Thyroid gland (tissue), 4 donors: ENCODE measurements at regions not wholly inside any gene's neighbourhood (a gene's known extent, or its start where the extent isn't known, plus 50 kb on each side); places are given as distances from the start of the nearest gene placed in this dataset.

Experiments used
- DNase-seq, 2 donors: peaks; one replicate each; pipeline ENCODE4 v3.0.0-alpha.2; 2019
- H3K27ac ChIP-seq, 3 donors: fragments of 200-600 bp; sonication (generic); 1 replicate in 2 of 3; 2 replicates in 1 of 3; pipeline ENCODE4 v1.5.1; 2016 to 2019; ENCODE audit warnings: mild to moderate bottlenecking in 1 of 3, moderate library complexity in 1 of 3
- H3K27me3 ChIP-seq: fragments of 200-600 bp; sonication (generic); one replicate; pipeline ENCODE4 v1.5.1; 2019
- H3K36me3 ChIP-seq, 2 donors: fragments of 200-600 bp; sonication (generic); one replicate each; pipeline ENCODE4 v1.5.1; 2016 to 2019
- H3K4me1 ChIP-seq, 2 donors: fragments of 200-600 bp; sonication (generic); one replicate each; pipeline ENCODE4 v1.5.1; 2017 to 2019
- H3K4me3 ChIP-seq, 3 donors: fragments of 200-600 bp; sonication (generic); replicated peaks in 1 of 3; 1 replicate in 2 of 3; 2 replicates in 1 of 3; pipeline ENCODE4 v1.5.1; 2016; ENCODE audit warnings: mild to moderate bottlenecking in 1 of 3
- H3K9me3 ChIP-seq: fragments of 200-600 bp; sonication (generic); one replicate; pipeline ENCODE4 v1.5.1; 2017
- POLR2A ChIP-seq, 2 donors: fragments of 450-650 bp; IDR thresholded peaks; one replicate each; pipeline ENCODE4 v1.6.1; 2017; ENCODE audit warnings: antibody characterized with exemption in 2 of 2, mild to moderate bottlenecking in 2 of 2, moderate library complexity in 1 of 2
- WGBS, 2 donors: methylation state at CpG; one replicate each; pipeline ENCODE4 v1.1.5; 2017; 5-methylcytosine and 5-hydroxymethylcytosine counted together
- intact Hi-C: fragments of 100-400 bp; cut with DNase I; formaldehyde crosslinking; loops from one replicate; pipeline ENCODE4 v1.15.1; 2023
- TF ChIP-seq, protein P1 (sequence below), 6 experiments: fragments of 200-600 bp in 3 of 6; fragments of 450-650 bp in 3 of 6; sonication (generic) in 3 of 6; IDR thresholded peaks; one replicate each; pipeline ENCODE4 v1.5.1; 2016 to 2019; ENCODE audit warnings: antibody characterized with exemption in 6 of 6, mild to moderate bottlenecking in 2 of 6, inconsistent platforms in 1 of 6, moderate library complexity in 1 of 6

GRCh38 chr20:39137299-39137698, 175.2 kb downstream of the DHX35 start:
- intact Hi-C loops, result no loop called here
- TF ChIP-seq POLR2A (IDR thresholded peaks at IDR 0.05), result no peak
- TF ChIP-seq, protein P1, sequence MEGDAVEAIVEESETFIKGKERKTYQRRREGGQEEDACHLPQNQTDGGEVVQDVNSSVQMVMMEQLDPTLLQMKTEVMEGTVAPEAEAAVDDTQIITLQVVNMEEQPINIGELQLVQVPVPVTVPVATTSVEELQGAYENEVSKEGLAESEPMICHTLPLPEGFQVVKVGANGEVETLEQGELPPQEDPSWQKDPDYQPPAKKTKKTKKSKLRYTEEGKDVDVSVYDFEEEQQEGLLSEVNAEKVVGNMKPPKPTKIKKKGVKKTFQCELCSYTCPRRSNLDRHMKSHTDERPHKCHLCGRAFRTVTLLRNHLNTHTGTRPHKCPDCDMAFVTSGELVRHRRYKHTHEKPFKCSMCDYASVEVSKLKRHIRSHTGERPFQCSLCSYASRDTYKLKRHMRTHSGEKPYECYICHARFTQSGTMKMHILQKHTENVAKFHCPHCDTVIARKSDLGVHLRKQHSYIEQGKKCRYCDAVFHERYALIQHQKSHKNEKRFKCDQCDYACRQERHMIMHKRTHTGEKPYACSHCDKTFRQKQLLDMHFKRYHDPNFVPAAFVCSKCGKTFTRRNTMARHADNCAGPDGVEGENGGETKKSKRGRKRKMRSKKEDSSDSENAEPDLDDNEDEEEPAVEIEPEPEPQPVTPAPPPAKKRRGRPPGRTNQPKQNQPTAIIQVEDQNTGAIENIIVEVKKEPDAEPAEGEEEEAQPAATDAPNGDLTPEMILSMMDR (IDR thresholded peaks at IDR 0.05), result no peak
- H3K4me3 ChIP-seq, result no peak overlapping the region
- no peak for DNase-seq
- no peaks in the 10 kb centered on the region for H3K36me3 ChIP-seq
- no peaks in the 10 kb centered on the region for H3K27me3 ChIP-seq
- no peaks in the 10 kb centered on the region for H3K4me1 ChIP-seq
- H3K9me3 ChIP-seq, result no peaks in the 10 kb centered on the region
- no peak overlapping the region for H3K27ac ChIP-seq

- H3K27me3 ChIP-seq, result no peaks in the 10 kb centered on the region
- DNase-seq, result no peak
- H3K9me3 ChIP-seq, result no peaks in the 10 kb centered on the region
- no peak overlapping the region for H3K4me3 ChIP-seq
- TF ChIP-seq, protein P1 (IDR thresholded peaks at IDR 0.05), result no peak
- TF ChIP-seq POLR2A (IDR thresholded peaks at IDR 0.05), result no peak
- H3K4me1 ChIP-seq, result no peaks in the 10 kb centered on the region
- H3K27ac ChIP-seq, result no peak overlapping the region
- WGBS, 2 donors, result 17 to 34% methylated on average over 6 of the region's 6 CpGs
- no peaks in the 10 kb centered on the region for H3K36me3 ChIP-seq
- intact Hi-C loops, result no loop called here
Measured at GRCh38 chr20:39136798-39137197, 174.7 kb downstream of the DHX35 start.

DNA sequence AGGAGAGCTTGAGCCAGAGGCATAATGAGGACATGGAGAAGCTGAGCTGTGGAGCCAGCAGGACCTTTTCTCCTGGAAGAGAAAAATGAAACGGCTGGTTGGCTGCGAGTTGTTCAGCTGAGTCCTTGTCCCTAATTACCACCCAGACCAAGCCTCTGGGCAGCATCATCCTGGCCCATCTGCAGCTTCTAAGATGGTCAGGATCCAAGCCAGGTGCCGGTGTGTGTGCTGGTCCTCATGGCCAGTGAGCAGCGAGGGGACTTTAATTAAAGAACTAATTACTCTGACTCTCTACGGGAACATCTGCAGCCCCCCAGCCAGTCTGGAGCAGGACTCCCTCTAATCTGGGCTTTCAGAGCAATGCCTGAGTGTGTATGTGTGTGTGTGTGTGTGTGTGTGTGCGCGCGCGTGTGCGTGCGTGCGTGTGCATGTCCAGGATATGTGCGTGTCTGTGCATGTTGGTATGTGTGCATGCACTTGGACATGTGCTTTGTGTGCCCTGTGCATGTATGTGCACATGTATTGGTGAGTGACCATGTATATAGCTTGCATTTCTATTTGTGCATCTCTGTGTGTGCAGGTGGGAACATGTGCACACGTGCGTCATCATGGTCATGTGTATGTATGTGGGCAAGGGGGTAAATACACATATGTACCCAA, 173.9 kb downstream of the DHX35 start:
- no peaks in the 10 kb centered on the region for H3K9me3 ChIP-seq
- H3K4me3 ChIP-seq, result no peak overlapping the region
- H3K4me1 ChIP-seq, result no peaks in the 10 kb centered on the region
- DNase-seq, result no peak
- no peak for TF ChIP-seq POLR2A (IDR thresholded peaks at IDR 0.05)
- TF ChIP-seq, protein P1 (IDR thresholded peaks at IDR 0.05), result no peak
- H3K36me3 ChIP-seq, result no peaks in the 10 kb centered on the region
- no peaks in the 10 kb centered on the region for H3K27me3 ChIP-seq
- H3K27ac ChIP-seq, result no peak overlapping the region
- 82 to 87% methylated on average over 13 to 15 of the region's 15 CpGs for WGBS, 2 donors
- intact Hi-C loops, result no loop called here

GRCh38 chr20:39133201-39133600, 171.1 kb downstream of the DHX35 start:
- no peaks in the 10 kb centered on the region for H3K9me3 ChIP-seq
- no peak for DNase-seq
- WGBS, 2 donors, result 93 to 95% methylated on average over 4 of the region's 4 CpGs
- no peak overlapping the region for H3K4me3 ChIP-seq
- TF ChIP-seq, protein P1 (IDR thresholded peaks at IDR 0.05), result no peak
- no peak for TF ChIP-seq POLR2A (IDR thresholded peaks at IDR 0.05)
- no peak overlapping the region for H3K27ac ChIP-seq
- H3K4me1 ChIP-seq, result no peaks in the 10 kb centered on the region
- H3K36me3 ChIP-seq, result no peaks in the 10 kb centered on the region
- H3K27me3 ChIP-seq, result no peaks in the 10 kb centered on the region
- intact Hi-C loops, result no loop called here

GRCh38 chr20:39132511-39132910, 170.4 kb downstream of the DHX35 start:
- intact Hi-C loops, result no loop called here
- H3K27me3 ChIP-seq, result no peaks in the 10 kb centered on the region
- no peak overlapping the region for H3K27ac ChIP-seq
- no peaks in the 10 kb centered on the region for H3K9me3 ChIP-seq
- no peak for DNase-seq
- no peaks in the 10 kb centered on the region for H3K4me1 ChIP-seq
- H3K36me3 ChIP-seq, result no peaks in the 10 kb centered on the region
- 91 to 95% methylated on average over 5 of the region's 5 CpGs for WGBS, 2 donors
- no peak for TF ChIP-seq POLR2A (IDR thresholded peaks at IDR 0.05)
- TF ChIP-seq, protein P1 (IDR thresholded peaks at IDR 0.05), result no peak
- no peak overlapping the region for H3K4me3 ChIP-seq
